T-helper 9 cell (primary cell): ENCODE measurements at regions not wholly inside any gene's neighbourhood (a gene's known extent, or its start where the extent isn't known, plus 50 kb on each side); places are given as distances from the start of the nearest gene placed in this dataset.
"Not testable (repeated sequence)": the region's sequence is repeated elsewhere in the genome, so short reads cannot be mapped to it uniquely, and the experiment has no call there.

Experiments
- DNase-seq: peaks from one replicate; pipeline ENCODE4 v3.0.0-alpha.2; 2020

DNA sequence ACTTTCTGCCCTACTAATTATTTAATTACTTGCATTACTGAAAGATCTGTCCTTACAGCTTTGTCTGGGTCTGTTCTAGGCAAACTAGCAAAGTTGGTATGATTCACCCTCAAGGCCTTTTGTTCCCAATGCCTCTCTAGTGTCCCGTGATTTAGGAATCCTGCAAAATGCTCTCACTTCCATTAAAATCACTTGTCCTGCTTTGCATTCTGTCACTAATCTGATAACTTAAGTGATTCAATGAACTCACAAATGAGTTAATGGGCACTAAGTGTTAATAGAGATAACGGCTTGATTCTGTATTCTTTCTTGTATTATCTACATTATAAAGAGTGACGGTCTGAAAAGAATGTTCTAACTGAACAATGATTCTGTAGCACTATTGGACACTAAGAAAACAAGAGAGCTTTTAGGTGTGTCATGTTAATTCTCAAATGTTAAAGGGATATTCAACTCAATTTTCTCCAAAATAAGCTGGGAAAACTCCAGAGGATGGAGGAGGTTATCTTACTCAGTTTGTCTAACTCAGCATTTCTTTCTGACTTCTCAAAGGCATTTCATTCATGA is 697.3 kb downstream of the CETN3 start:
- DNase-seq: no peak

DNA sequence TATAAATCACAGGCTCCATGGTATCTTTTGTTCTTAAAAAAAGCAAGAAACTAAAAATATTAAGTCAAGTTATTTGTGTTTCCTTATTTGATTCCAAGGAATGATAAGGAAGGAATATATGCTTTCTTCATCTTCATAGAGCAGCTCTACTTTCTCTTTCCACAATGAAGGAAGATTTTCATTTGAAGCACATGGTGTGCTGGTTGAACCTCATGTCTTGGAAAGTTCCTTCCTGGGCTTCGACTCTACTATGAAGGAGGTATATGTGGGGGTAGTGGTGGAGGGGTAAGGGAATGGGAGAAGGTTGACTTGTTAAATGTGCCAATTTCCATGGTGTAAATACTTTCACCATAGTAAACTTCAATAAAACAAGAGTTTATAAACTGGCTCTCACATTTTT is 698.0 kb downstream of the CETN3 start:
- DNase-seq: no peak

- DNase-seq: no peak
Measured at GRCh38 chr5:89710006-89710405, 699.5 kb downstream of the CETN3 start.

DNA sequence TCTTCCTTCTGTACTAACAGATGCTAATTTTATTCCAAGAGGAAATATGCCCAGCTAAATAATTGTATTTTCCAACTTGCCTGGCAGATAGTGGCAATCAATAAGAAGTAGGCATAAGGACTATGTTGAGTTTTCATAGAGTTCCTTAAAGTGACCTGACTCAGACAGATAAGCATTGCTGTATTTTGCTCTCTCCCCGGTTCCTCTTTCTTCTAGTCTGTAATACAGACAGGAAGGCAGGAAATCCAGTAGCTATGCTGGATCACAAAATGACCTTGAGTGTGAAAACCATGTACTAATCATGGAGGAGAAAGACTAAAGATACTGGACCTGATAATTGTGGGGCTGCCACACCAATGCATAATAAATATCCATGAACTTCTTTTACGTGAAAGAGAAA is 701.7 kb downstream of the CETN3 start:
- no peak for DNase-seq

GRCh38 chr5:89706731-89707130 is 702.8 kb downstream of the CETN3 start:
- no peak for DNase-seq

- DNase-seq: no peak
Measured at GRCh38 chr5:89703817-89704216, 705.7 kb downstream of the CETN3 start.

DNA sequence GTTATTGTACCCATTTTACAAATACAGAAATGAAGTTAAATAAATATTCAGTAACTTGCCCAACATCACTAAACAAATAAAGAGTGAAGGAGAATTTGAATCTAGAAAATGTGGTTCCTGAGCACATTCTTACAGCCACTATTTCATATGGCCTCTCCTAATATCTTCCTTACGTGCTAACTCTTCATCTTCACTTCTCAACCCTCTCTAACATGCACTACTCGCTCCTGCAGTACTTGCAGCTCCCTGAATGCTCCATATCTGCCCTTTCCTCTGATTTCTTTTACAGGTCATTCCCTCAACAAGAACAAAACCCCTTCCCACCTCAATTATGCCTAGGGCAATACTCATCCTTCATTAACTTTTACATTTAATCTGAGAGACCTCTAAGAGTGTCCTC is 711.5 kb downstream of the CETN3 start:
- no peak for DNase-seq

DNA sequence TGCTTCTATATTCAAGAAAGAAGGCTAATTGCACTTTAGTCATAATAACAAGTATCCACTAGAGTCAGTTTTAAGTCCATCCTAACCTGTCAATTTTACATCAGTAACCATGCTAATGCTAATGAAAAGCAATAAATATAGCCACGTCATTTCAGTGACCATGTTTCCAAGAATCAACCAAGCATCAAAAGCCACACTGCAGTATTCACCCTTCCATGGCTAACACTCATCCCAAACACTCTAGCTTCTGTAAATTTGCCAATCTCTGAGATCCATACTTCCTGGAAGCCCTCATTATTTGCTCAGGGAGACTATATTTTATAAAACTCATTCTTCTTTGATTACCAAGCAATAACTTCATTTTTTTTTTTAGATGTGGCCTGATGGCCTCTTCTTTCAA is 712.0 kb downstream of the CETN3 start:
- DNase-seq: no peak

DNA sequence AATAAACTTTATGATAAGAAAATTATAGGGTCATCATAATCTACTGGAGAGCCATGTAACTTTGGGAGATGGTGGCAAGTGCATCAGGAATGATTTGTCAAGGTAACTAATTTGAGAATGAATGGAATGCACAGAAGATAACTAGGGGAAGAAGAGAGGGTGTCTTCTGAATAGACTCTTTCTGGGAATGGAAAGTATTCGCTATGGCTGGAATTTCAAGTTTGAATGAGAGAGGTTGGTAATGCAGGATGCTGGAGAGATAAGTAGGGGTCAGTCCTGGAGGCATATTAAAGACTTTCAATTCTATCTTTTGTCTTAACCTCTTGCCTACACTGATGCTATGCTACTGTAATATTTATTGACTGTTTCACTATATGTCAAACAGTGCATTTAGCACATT is 714.2 kb downstream of the CETN3 start:
- no peak for DNase-seq

- DNase-seq: no peak
Measured at GRCh38 chr5:89694026-89694550, 715.5 kb downstream of the CETN3 start.

GRCh38 chr5:89690331-89690730 is 719.2 kb downstream of the CETN3 start:
- no peak for DNase-seq

- DNase-seq: no peak
Measured at GRCh38 chr5:89686081-89686765, 723.3 kb downstream of the CETN3 start.

GRCh38 chr5:89676634-89677033 is 732.9 kb downstream of the CETN3 start:
- no peak for DNase-seq

DNA sequence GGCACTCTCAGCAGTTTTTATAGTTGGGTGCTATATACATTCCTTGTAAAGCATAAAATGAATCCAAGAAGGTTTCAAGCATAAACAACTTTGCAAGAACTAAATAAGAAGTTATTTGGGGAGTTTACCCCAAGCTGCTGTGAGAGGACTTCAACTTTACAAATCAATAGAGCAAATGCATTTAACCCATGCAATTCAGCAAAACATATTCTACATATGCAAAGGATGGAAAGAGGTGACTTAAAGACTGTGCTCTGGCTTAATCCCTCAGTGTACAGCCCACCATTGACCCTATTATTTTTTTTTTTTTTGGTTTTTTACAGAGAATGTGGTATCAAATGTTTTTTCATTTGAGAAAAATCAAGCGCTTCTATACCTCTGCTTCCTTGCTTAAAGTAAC is 736.5 kb downstream of the CETN3 start:
- DNase-seq: no peak

DNA sequence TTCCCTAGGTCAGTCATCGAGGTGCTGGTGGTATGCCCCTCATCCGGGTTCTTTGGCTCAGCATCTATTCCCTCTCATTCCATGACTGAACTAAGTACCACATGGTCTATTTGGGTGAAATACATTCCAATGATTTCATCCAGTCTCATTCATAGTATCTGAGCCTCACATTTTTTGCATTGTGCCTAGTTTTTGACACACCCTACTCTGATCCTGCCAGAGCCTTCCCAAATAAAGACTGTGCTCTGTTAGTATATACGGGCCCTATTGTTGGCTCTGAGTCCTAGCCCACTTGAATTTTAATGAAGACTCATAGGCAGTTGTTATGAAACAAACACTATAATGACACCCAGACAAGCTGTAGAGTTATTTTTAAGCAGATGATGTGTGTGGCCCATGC is 740.7 kb downstream of the CETN3 start:
- DNase-seq: no peak

DNA sequence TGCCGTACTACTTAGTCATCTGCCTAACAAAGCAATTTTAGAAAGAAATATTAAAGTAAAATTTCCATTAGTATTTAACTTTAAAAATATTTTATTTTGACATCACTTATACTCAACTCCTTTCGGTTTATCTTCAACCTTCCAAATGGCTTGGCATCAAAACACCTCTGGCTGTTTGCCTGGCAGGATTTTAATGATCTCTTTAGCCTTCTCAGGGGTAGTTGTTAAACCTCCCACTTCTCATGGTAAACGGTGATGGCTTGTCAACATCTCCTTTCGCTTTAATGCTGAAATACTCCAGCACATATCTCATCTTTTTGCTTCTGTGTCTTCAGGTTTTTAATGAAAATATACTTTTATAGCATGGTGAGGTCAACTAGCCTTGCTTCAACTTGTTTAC is 747.1 kb downstream of the CETN3 start:
- no peak for DNase-seq

GRCh38 chr5:89638871-89639270 is 755.9 kb upstream of the MEF2C start:
- no peak for DNase-seq

DNA sequence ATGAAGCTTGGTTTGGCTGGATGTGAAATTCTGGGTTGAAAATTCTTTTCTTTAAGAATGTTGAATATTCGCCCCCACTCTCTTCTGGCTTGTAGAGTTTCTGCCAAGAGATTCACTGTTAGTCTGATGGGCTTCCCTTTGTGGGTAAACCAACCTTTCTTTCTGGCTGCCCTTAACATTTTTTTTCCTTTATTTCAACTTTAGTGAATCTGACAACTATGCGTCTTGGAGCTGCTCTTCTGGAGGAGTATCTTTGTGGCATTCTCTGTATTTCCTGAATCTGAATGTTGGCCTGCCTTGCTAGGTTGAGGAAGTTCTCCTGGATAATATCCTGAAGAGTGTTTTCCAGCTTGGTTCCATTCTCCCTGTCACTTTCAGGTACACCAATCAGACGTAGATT is 751.2 kb upstream of the MEF2C start:
- not testable (repeated sequence) for DNase-seq

DNA sequence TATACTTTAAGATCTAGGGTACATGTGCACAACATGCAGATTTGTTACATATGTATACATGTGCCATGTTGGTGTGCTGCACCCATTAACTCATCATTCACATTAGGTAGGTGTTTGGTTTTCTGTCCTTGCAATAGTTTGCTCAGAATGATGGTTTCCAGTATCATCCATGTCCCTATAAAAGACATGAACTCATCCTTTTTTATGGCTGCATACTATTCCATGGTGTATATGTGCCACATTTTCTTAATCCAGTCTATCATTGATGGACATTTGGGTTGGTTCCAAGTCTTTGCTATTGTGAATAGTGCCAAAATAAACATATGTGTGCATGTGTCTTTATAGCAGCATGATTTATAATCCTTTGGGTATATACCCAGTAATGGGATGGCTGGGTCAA is 747.1 kb upstream of the MEF2C start:
- not testable (repeated sequence) for DNase-seq

DNA sequence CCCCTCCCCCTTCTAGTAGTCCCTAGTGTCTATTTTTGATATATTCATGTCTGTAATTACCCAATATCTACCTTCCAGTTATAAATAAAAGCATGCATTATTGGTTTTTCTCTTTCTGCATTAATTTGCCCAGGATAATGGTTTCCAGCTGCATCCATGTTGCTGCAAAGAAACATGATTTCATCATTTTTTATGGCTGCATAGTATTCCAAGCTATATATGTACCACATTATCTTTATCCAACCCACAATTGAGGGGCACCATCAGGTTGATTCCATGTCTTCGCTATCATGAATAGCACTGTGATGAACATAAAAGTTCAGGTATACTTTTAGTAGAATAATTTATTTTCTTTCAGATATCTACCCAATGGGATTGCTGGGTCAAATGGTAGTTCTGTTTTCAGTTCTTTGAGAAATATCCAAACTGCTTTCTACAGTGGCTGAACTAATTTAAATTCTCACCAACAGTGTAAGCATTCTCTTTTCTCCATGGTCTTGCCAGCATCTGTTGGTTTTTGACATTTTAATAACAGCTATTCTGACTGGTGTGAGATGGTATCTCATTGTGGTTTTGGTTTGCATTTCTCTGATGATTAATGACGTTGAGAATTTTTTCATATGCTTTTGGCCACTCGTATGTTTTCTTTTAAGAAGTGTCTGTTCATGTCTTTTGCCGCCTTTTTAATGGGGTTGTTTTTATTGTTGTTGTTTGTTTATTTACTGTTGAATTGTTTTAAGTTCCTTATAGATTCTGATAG is 746.1 kb upstream of the MEF2C start:
- DNase-seq: no peak

DNA sequence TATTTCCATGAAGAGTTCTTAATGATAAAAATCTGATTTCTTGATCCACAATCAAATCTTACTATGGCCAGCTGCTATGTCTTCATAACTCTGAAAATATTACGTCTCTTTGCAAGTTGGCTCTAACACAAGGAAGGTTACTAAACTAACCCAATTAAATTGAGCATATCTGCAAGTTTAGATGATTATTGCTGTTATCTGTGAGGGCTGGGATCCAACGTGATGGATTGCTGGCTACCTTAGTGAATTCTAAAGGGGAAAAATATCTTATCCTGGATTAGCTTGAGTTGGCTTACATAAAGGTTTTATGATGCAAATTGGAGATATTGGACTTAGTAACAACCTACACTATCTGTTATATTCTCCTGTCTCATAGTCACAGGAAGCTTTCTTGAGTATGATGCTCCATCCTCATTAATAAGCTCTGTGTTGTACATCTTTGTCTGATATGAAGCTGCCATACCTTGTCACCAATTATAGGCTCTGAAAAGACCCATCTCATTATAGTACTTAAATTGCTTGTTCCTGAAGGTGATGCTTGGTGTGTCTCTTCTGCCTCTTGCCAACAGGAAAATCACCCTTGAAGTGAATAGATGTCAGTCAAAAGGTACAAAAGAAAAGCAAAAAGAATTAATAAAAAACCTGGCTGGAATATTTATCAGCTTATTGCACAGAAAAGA is 733.0 kb upstream of the MEF2C start:
- DNase-seq: no peak

DNA sequence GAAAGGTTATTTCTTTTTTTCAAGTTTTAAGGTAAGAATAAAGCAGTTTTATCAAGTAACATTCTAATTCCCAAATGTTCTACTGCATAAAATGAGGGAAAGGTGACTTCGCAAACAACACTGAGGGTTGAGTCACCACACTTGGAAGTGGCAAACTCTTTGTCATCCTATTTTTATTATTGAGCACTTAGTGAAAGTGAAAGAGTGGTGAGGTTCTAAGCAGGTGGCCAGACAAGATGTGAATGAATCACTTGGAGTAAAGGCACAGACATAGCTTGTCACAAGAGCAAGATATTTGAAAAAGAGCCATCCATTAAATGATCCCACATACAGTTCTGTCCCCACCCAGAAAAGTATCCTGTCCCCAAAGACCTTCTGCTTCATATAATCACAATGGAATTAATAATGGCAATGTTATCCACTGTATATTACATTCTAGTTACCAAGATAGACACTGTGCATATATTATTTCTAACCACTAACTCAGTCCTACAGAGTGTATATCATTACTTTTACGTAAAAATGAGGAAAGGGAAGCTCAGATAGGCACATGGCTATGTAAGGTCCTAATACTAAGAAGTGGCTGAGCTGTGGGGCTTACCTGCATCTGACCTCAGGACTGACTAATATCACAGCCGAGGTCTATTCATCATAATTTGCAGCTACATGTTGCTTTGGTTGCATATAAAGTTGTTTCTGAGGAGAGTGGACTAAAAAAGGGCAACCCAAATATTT is 730.4 kb upstream of the MEF2C start:
- DNase-seq: no peak
